GM19043 (cell line): ENCODE measurements at regions not wholly inside any gene's neighbourhood (a gene's known extent, or its start where the extent isn't known, plus 50 kb on each side); places are given as distances from the start of the nearest gene placed in this dataset.
"Not testable (repeated sequence)": the region's sequence is repeated elsewhere in the genome, so short reads cannot be mapped to it uniquely, and the experiment has no call there.

ENCODE experiments used
- ATAC-seq: cut with Tn5 transposase; IDR thresholded peaks from one replicate; pipeline ENCODE4 v1.9.1; 2021; ENCODE audit warnings: low read depth; ENCODE audit not compliant: unreplicated experiment

DNA sequence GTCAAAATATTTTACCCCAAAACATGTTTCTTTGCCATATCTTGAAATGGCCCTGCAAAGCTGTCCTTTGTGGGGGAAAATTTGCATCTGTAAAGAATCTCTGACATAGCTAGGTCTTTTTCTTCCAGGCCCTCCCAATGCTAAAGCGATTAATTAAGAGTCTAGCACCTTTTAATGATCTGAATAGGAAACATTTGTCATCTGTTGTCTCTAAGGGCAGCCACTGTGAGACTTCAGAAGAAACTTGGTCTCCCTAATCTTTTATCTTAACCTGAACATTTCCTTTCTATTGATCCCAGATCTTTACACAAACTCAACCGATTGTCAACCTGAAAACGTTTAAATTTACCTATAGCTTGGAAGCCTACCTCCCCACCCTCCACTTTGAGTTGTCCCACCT, 731.6 kb upstream of the AUTS2 start:
- ATAC-seq, result not testable (repeated sequence)

GRCh38 chr7:68868978-68869377, 729.3 kb upstream of the AUTS2 start:
- no peak for ATAC-seq

DNA sequence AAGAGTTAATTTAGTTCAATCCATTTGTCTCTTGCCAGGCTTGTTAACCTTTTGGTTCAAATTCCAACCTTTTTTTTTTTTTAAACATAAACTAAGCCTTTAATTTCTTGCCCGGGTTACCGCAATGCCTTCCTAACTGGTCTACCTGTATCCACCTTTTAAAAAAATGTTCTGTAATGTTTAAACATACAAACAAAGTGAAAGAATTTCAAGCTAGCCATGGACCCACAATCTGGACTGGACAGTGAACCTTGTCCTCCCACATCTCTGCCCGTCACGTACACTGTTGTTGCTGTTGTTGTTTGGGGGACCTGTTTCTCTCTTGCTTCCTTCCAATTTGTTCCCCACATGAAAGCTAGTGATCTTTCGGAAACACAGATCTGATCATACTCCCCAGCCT, 724.7 kb upstream of the AUTS2 start:
- ATAC-seq, result no peak

GRCh38 chr7:68875857-68876256, 722.4 kb upstream of the AUTS2 start:
- ATAC-seq, result no peak

- not testable (repeated sequence) for ATAC-seq
Observed at GRCh38 chr7:68887116-68887515, 711.2 kb upstream of the AUTS2 start.

GRCh38 chr7:68888971-68889385, 709.3 kb upstream of the AUTS2 start:
- ATAC-seq, result no peak

DNA sequence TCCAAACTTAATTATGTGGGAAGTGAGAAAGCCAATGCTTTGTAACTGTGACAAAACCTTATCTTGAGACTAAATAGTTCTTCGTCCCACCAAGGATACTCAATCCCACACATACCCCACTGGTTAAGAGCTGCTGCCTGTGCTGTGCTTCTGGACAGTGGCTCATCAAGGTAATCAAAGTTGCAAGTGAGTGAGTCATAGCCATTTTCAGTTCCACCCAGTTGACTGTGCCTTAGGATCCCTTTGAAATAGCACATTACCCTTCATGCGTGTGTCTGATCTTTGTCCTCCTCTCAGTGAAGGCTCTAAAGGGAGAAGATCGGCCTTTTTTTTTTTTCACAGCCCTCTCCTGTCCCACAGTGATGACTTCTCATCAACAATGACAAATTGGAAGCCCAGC, 706.0 kb upstream of the AUTS2 start:
- ATAC-seq, result no peak

DNA sequence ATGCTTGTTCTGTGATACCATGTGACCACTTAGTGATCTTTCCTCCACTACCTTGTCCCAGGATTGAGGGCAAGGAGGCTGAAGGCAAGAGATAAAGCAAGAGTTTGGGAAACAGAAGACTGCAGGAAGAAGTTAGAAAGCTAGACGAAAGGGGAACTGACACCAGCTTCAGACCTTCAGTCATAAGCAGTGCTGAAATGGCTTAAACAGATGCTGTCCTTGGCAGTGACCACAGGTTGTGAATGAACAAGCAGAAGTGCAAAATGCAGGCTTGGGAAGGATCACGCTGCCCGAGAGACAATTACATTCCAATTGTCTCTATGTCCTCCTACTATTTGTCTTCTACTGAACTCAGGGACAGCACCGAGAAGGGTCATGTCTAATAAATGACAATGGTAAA, 704.9 kb upstream of the AUTS2 start:
- no peak for ATAC-seq

DNA sequence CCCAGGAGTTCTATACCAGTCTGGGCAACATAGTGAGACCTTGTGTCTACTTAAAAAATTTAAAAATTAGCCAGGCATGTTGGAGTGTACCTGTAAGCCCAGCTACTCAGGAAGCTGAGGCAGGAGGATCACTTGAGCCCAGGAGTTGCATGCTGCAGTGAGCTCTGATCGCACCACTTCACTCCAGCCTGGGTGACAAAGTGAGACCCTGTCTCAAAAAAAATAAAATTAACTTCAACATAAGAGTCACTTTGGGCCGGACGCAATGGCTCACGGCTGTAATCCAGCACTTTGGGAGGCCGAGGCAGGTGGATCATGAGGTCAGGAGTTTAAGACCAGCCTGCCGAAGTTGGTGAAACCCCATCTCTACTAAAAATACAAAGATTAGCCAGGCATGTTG, 699.1 kb upstream of the AUTS2 start:
- not testable (repeated sequence) for ATAC-seq

- ATAC-seq, result no peak
Observed at GRCh38 chr7:68900096-68900495, 698.2 kb upstream of the AUTS2 start.

- ATAC-seq, result no peak
Observed at GRCh38 chr7:68904630-68905029, 693.6 kb upstream of the AUTS2 start.

GRCh38 chr7:68911754-68912153, 686.5 kb upstream of the AUTS2 start:
- ATAC-seq, result no peak

DNA sequence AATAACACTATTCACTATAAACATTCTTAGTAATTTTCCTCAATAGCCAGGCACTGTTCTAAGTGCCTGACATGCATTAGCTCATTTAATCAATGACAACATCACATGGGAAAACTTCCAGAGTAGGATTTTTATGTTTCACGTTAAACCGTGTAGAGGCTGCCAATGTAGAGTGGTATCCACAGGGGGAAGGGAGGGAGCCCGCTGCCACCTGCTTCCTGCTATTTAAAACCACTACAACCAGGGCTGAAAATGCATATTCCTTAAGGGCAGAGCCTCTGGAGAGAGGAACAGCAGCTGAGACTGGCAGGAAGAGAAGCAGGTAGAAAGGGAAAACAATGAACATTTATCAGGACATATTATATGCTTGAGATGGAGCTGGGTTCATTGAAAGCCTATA, 684.3 kb upstream of the AUTS2 start:
- ATAC-seq, result no peak

- no peak for ATAC-seq
Observed at GRCh38 chr7:68917041-68917651, 681.1 kb upstream of the AUTS2 start.

DNA sequence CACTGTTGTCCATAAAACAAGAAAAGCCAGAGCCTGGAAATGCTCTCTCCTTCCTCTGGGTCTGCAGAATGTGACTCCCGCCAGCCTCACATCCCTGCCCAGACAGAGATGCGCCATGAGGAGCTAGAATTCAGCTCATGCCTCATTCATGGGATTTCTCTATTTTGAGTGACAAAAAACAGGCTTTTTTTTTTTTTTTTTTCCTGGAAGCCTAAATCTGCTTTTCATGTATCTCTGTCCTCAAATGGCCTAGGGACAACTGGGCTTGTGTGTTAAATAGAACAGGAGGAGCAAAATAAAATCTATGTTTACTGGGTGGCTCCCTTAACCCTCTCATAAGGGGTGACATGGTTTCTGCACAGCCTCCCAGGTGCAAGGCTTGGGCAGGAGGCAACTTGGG, 679.7 kb upstream of the AUTS2 start:
- no peak for ATAC-seq

GRCh38 chr7:68922850-68923249, 675.4 kb upstream of the AUTS2 start:
- no peak for ATAC-seq

DNA sequence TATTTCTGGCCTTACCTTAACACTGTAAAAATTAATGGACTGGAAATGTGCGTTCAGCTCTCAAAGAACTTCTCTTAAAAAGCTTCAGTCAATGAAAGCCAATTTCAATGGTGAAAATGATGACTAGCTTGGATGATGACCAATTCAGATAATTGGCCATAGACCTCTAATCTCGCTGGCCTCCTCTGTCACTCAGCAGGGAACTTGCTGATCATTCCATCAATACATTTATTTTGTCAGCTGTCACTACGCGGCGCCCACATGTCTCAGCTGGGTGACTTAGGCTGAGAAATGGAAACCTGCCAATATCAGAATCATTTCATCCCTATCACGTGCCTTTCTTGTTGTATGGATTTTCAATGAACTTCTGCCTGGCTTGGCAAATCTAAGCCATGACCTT, 673.0 kb upstream of the AUTS2 start:
- ATAC-seq, result no peak

GRCh38 chr7:68929781-68930261, 668.5 kb upstream of the AUTS2 start:
- ATAC-seq, result no peak

GRCh38 chr7:68936471-68937035, 661.7 kb upstream of the AUTS2 start:
- no peak for ATAC-seq

GRCh38 chr7:68938151-68938550, 660.1 kb upstream of the AUTS2 start:
- ATAC-seq, result no peak

- ATAC-seq, result no peak
Observed at GRCh38 chr7:68943786-68944185, 654.5 kb upstream of the AUTS2 start.

DNA sequence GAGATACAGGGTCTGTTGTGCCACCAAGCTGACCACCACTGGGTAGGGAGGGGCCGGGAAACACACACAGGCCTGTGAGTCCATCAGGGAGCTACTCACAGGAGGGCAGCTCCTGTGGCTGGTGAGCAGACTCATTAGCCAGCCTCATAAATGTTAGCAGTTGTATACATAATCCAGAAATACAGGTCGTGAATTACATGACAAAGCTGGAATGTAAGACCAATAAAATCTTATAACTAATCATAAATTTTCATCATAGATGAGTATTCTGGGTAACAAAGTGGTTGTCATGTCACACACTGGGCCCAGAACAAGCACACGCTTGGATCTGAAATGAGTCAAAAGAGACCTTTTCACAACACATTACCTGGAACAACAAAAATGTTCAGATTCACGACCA, 642.6 kb upstream of the AUTS2 start:
- ATAC-seq, result no peak

DNA sequence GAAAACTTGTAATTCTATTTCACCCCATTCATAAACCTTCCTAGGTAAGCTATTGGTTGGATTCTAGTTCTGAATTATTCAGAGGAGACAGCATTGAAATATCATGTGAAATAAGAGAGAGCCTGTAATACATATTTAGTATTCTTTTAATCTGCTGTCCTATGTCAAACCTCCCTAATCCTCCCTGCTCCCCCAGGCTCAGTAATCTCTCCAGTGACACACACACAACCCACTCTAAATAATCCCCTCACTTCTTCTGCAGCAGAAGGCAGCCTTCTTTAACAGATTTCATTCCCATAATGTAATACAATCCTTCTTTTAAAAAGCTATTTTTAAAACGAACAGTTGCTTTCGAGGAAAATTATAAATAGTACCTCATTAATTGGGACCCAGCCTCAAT, 639.7 kb upstream of the AUTS2 start:
- no peak for ATAC-seq
